HG02840 (cell line): ENCODE measurements at regions not wholly inside any gene's neighbourhood (a gene's known extent, or its start where the extent isn't known, plus 50 kb on each side); places are given as distances from the start of the nearest gene placed in this dataset.

ENCODE experiments used
- ATAC-seq: cut with Tn5 transposase; IDR thresholded peaks from one replicate; pipeline ENCODE4 v1.9.1; 2021; ENCODE audit warnings: mild to moderate bottlenecking, moderate library complexity, moderate number of reproducible peaks; ENCODE audit not compliant: unreplicated experiment, low FRiP score

- no peak for ATAC-seq
These were observed 242.6 kb upstream of the ANKRD30A start for GRCh38 chr10:36882781-36883180.

- peak; percentile 60 for ATAC-seq
These were observed 244.5 kb upstream of the ANKRD30A start for GRCh38 chr10:36880898-36881297.

- ATAC-seq = peak; percentile 93
These were observed 252.6 kb upstream of the ANKRD30A start for GRCh38 chr10:36872702-36873393.

GRCh38 chr10:36840788-36841187, 284.6 kb upstream of the ANKRD30A start:
- ATAC-seq = no peak

- no peak for ATAC-seq
These were observed 288.0 kb upstream of the ANKRD30A start for GRCh38 chr10:36837416-36837815.

- no peak for ATAC-seq
These were observed 305.6 kb upstream of the ANKRD30A start for GRCh38 chr10:36819781-36820180.

- ATAC-seq = no peak
These were observed 307.5 kb upstream of the ANKRD30A start for GRCh38 chr10:36817898-36818297.

GRCh38 chr10:36808625-36809362, 316.6 kb upstream of the ANKRD30A start:
- ATAC-seq = no peak

GRCh38 chr10:36803229-36803628, 322.2 kb upstream of the ANKRD30A start:
- no peak for ATAC-seq

- ATAC-seq = no peak
These were observed 322.8 kb upstream of the ANKRD30A start for GRCh38 chr10:36802490-36803153.

- no peak for ATAC-seq
These were observed 323.7 kb upstream of the ANKRD30A start for GRCh38 chr10:36801660-36802059.

- no peak for ATAC-seq
These were observed 330.4 kb upstream of the ANKRD30A start for GRCh38 chr10:36794981-36795380.

- no peak for ATAC-seq
These were observed 335.4 kb upstream of the ANKRD30A start for GRCh38 chr10:36789974-36790373.

- no peak for ATAC-seq
These were observed 337.2 kb upstream of the ANKRD30A start for GRCh38 chr10:36788152-36788551.

- ATAC-seq = no peak
These were observed 342.0 kb upstream of the ANKRD30A start for GRCh38 chr10:36783400-36783799.

GRCh38 chr10:36781570-36781969, 343.8 kb upstream of the ANKRD30A start:
- no peak for ATAC-seq

GRCh38 chr10:36780158-36780557, 345.2 kb upstream of the ANKRD30A start:
- no peak for ATAC-seq

- ATAC-seq = no peak
These were observed 346.1 kb upstream of the ANKRD30A start for GRCh38 chr10:36779238-36779846.

GRCh38 chr10:36778651-36779050, 346.7 kb upstream of the ANKRD30A start:
- no peak for ATAC-seq

- ATAC-seq = no peak
These were observed 351.7 kb upstream of the ANKRD30A start for GRCh38 chr10:36773652-36774051.

GRCh38 chr10:36771725-36772124, 353.7 kb upstream of the ANKRD30A start:
- ATAC-seq = no peak
